H9 (cell line): ENCODE measurements at regions not wholly inside any gene's neighbourhood (a gene's known extent, or its start where the extent isn't known, plus 50 kb on each side); places are given as distances from the start of the nearest gene placed in this dataset.

Source experiments
- DNase-seq: peaks from one replicate; pipeline ENCODE4 v3.0.0-alpha.2; 2017
- H2AFZ ChIP-seq: one replicate; pipeline ENCODE4 v1.6.1; 2013; ENCODE audit warnings: mild to moderate bottlenecking, low read length, control low read depth, moderate library complexity
- H2AK5ac ChIP-seq: 2 replicates; pipeline ENCODE4 v1.6.1; 2013; ENCODE audit warnings: low read length, control low read depth, mixed read lengths; ENCODE audit not compliant: insufficient read length
- H2BK120ac ChIP-seq: one replicate; pipeline ENCODE4 v1.6.1; 2013; ENCODE audit warnings: low read depth, mild to moderate bottlenecking, low read length, control low read depth, inconsistent platforms; ENCODE audit not compliant: poor library complexity, severe bottlenecking
- H2BK12ac ChIP-seq: 2 replicates; pipeline ENCODE4 v1.6.1; 2013; ENCODE audit warnings: low read length, control low read depth, mixed read lengths, low read depth; ENCODE audit not compliant: insufficient read length
- H2BK15ac ChIP-seq: 2 replicates; pipeline ENCODE4 v1.6.1; 2013; ENCODE audit warnings: low read depth, low read length, control low read depth
- H2BK20ac ChIP-seq: one replicate; pipeline ENCODE4 v1.6.1; 2013; ENCODE audit warnings: low read depth, mild to moderate bottlenecking, low read length, control low read depth, inconsistent platforms; ENCODE audit not compliant: poor library complexity, severe bottlenecking
- H2BK5ac ChIP-seq: 2 replicates; pipeline ENCODE4 v1.6.1; 2013; ENCODE audit warnings: low read length, control low read depth, mixed read lengths; ENCODE audit not compliant: insufficient read length
- H3K14ac ChIP-seq: 2 replicates; pipeline ENCODE4 v1.6.1; 2013; ENCODE audit warnings: low read length, control low read depth; ENCODE audit not compliant: insufficient read depth
- H3K18ac ChIP-seq: 2 replicates; pipeline ENCODE4 v1.6.1; 2013; ENCODE audit warnings: low read depth, mild to moderate bottlenecking, mixed read lengths, low read length, control low read depth; ENCODE audit not compliant: insufficient read length
- H3K23ac ChIP-seq: 2 replicates; pipeline ENCODE4 v1.6.1; 2013; ENCODE audit warnings: low read length, control low read depth, mixed read lengths, low read depth; ENCODE audit not compliant: insufficient read length
- H3K23me2 ChIP-seq: 2 replicates; pipeline ENCODE4 v1.6.1; 2013; ENCODE audit warnings: low read depth, mild to moderate bottlenecking, mixed read lengths, low read length, control low read depth; ENCODE audit not compliant: insufficient read length, poor library complexity, severe bottlenecking
- H3K27ac ChIP-seq: 2 replicates; pipeline ENCODE4 v1.5.1; 2013; ENCODE audit warnings: low read length, control low read depth, mixed read lengths, low read depth; ENCODE audit not compliant: insufficient read length
- H3K27me3 ChIP-seq: 2 replicates; pipeline ENCODE4 v1.6.1; 2013; ENCODE audit warnings: low read length, control low read depth, inconsistent platforms; ENCODE audit not compliant: insufficient read depth
- H3K4ac ChIP-seq: 2 replicates; pipeline ENCODE4 v1.6.1; 2013; ENCODE audit warnings: low read depth, mild to moderate bottlenecking, control low read depth, inconsistent platforms, low read length, moderate library complexity
- H3K4me1 ChIP-seq: 2 replicates; pipeline ENCODE4 v1.6.1; 2013; ENCODE audit warnings: low read length, control low read depth, inconsistent platforms; ENCODE audit not compliant: insufficient read depth
- H3K4me2 ChIP-seq: 2 replicates; pipeline ENCODE4 v1.6.1; 2013; ENCODE audit warnings: low read length, control low read depth, mixed read lengths; ENCODE audit not compliant: insufficient read length, insufficient read depth
- H3K56ac ChIP-seq: 2 replicates; pipeline ENCODE4 v1.6.1; 2013; ENCODE audit warnings: low read depth, mild to moderate bottlenecking, mixed read lengths, low read length, control low read depth; ENCODE audit not compliant: insufficient read length
- H3K79me1 ChIP-seq: 2 replicates; pipeline ENCODE4 v1.6.1; 2013; ENCODE audit warnings: low read depth, mild to moderate bottlenecking, moderate library complexity, low read length, control low read depth, inconsistent platforms; ENCODE audit not compliant: insufficient read depth, poor library complexity, severe bottlenecking
- H3K79me2 ChIP-seq: 2 replicates; pipeline ENCODE4 v1.6.1; 2013; ENCODE audit warnings: low read length, control low read depth, inconsistent platforms; ENCODE audit not compliant: insufficient read depth
- H3K9ac ChIP-seq: 2 replicates; pipeline ENCODE4 v1.6.1; 2013; ENCODE audit warnings: low read length, control low read depth, mixed read lengths; ENCODE audit not compliant: insufficient read length; ENCODE audit errors: extremely low read depth
- H3K9me3 ChIP-seq: one replicate; pipeline ENCODE4 v1.6.1; 2013; ENCODE audit warnings: low read depth, low read length, inconsistent platforms; ENCODE audit not compliant: control insufficient read depth
- H3T11ph ChIP-seq: one replicate; pipeline ENCODE4 v1.6.1; 2013; ENCODE audit warnings: mild to moderate bottlenecking, low read length, control low read depth, inconsistent platforms
- H4K20me1 ChIP-seq: one replicate; pipeline ENCODE4 v1.6.1; 2013; ENCODE audit not compliant: control insufficient read depth, insufficient read length, insufficient read depth
- H4K5ac ChIP-seq: 2 replicates; pipeline ENCODE4 v1.6.1; 2013; ENCODE audit warnings: low read depth, mild to moderate bottlenecking, mixed read lengths, low read length, control low read depth; ENCODE audit not compliant: insufficient read length
- H4K8ac ChIP-seq: replicated peaks from 2 replicates; pipeline ENCODE4 v1.6.1; 2013; ENCODE audit warnings: low read length, control low read depth, mixed read lengths, low read depth; ENCODE audit not compliant: insufficient read length
- H4K91ac ChIP-seq: 2 replicates; pipeline ENCODE4 v1.6.1; 2013; ENCODE audit warnings: low read depth, mild to moderate bottlenecking, moderate library complexity, mixed read lengths, low read length, control low read depth; ENCODE audit not compliant: insufficient read length
- H3K27ac Mint-ChIP-seq, 3 experiments: 2 replicates in 2 of 3; 3 replicates in 1 of 3; pipeline ENCODE4 v1.8.0; 2020 to 2021; ENCODE audit warnings: mixed read lengths in 3 of 3, mild to moderate bottlenecking in 1 of 3, moderate library complexity in 1 of 3
- H3K27me3 Mint-ChIP-seq: 2 replicates; pipeline ENCODE4 v1.8.0; 2021; ENCODE audit warnings: low read depth, mild to moderate bottlenecking, moderate library complexity, mixed read lengths
- H3K36me3 Mint-ChIP-seq, 3 experiments: 2 replicates in 2 of 3; 3 replicates in 1 of 3; pipeline ENCODE4 v1.8.0; 2020 to 2021; ENCODE audit warnings: low read depth in 3 of 3, mixed read lengths in 3 of 3; ENCODE audit not compliant: insufficient read depth in 1 of 3
- H3K4me1 Mint-ChIP-seq, 2 experiments: 2 replicates each; pipeline ENCODE4 v1.8.0; 2020; ENCODE audit warnings: mixed read lengths in 2 of 2
- H3K4me3 Mint-ChIP-seq, 2 experiments: 2 replicates in 1 of 2; 3 replicates in 1 of 2; pipeline ENCODE4 v1.8.0; 2020 to 2021; ENCODE audit warnings: mild to moderate bottlenecking in 2 of 2, mixed read lengths in 2 of 2, moderate library complexity in 1 of 2
- H3K9me3 Mint-ChIP-seq, 2 experiments: 2 replicates in 1 of 2; 3 replicates in 1 of 2; pipeline ENCODE4 v1.8.0; 2020; ENCODE audit warnings: mild to moderate bottlenecking in 2 of 2, mixed read lengths in 2 of 2, moderate library complexity in 1 of 2
- WGBS: extraction: QIAGEN DNeasy Blood & Tissue Kit; methylation state at CpG from one replicate; pipeline ENCODE4 v1.1.7; 2013; ENCODE audit warnings: missing lambda C conversion rate, low lambda C conversion rate, mixed read lengths; ENCODE audit not compliant: insufficient read length; ENCODE audit errors: extremely low coverage; 5-methylcytosine and 5-hydroxymethylcytosine counted together
- TF ChIP-seq, protein P1 (sequence below): fragments of 200-600 bp; sonication (generic); conservative IDR thresholded peaks from 3 replicates; pipeline ENCODE4 v1.8.0; 2021; ENCODE audit warnings: antibody characterized with exemption, mild to moderate bottlenecking

- H4K5ac ChIP-seq, result no peak overlapping the region
- H2BK15ac ChIP-seq, result no peak overlapping the region
- H3K27ac ChIP-seq, result no peak overlapping the region
- no peak overlapping the region for H3K23ac ChIP-seq
- no peak overlapping the region for H3K4me3 Mint-ChIP-seq
- H2BK120ac ChIP-seq, result no peak overlapping the region
- no peak overlapping the region for H2AK5ac ChIP-seq
- no peaks in the 10 kb centered on the region for H3K27me3 ChIP-seq
- H2AFZ ChIP-seq, result no peak overlapping the region
- no peak overlapping the region for H2BK12ac ChIP-seq
- H3K9ac ChIP-seq, result no peak overlapping the region
- no peak overlapping the region for H3K14ac ChIP-seq
- H3K4me1 Mint-ChIP-seq, result no peaks in the 10 kb centered on the region
- no peak overlapping the region for H2BK20ac ChIP-seq
- no peaks in the 10 kb centered on the region for H4K20me1 ChIP-seq
- TF ChIP-seq, protein P1, sequence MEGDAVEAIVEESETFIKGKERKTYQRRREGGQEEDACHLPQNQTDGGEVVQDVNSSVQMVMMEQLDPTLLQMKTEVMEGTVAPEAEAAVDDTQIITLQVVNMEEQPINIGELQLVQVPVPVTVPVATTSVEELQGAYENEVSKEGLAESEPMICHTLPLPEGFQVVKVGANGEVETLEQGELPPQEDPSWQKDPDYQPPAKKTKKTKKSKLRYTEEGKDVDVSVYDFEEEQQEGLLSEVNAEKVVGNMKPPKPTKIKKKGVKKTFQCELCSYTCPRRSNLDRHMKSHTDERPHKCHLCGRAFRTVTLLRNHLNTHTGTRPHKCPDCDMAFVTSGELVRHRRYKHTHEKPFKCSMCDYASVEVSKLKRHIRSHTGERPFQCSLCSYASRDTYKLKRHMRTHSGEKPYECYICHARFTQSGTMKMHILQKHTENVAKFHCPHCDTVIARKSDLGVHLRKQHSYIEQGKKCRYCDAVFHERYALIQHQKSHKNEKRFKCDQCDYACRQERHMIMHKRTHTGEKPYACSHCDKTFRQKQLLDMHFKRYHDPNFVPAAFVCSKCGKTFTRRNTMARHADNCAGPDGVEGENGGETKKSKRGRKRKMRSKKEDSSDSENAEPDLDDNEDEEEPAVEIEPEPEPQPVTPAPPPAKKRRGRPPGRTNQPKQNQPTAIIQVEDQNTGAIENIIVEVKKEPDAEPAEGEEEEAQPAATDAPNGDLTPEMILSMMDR, result no peak
- no peaks in the 10 kb centered on the region for H3K23me2 ChIP-seq
- no peak overlapping the region for H3K27ac Mint-ChIP-seq
- H3K36me3 Mint-ChIP-seq, result peaks cover 0 to 4% (median 0%) of the 10 kb centered on the region in 3 experiments; a peak in 2 of 7 replicates
- H3K18ac ChIP-seq, result no peak overlapping the region
- DNase-seq, result no peak
- H3K9me3 ChIP-seq, result no peaks in the 10 kb centered on the region
- H4K8ac ChIP-seq, result no peak overlapping the region
- H3K79me2 ChIP-seq, result no peaks in the 10 kb centered on the region
- H3K56ac ChIP-seq, result no peak overlapping the region
- no peaks in the 10 kb centered on the region for H3K79me1 ChIP-seq
- no peak overlapping the region for H2BK5ac ChIP-seq
- no peaks in the 10 kb centered on the region; the same call in none of the 2 replicates for H3K27me3 Mint-ChIP-seq
- WGBS, result no CpG with 5 or more reads among the region's 2 CpGs
- no peaks in the 10 kb centered on the region for H3K4me1 ChIP-seq
- peaks cover 7 to 15% of the 10 kb centered on the region in 2 experiments; a peak in 4 of 5 replicates for H3K9me3 Mint-ChIP-seq
- no peak overlapping the region for H3T11ph ChIP-seq
- H3K4ac ChIP-seq, result no peak overlapping the region
- H4K91ac ChIP-seq, result no peak overlapping the region
- no peak overlapping the region for H3K4me2 ChIP-seq
Observed at GRCh38 chrX:96590403-96590802, 94.2 kb upstream of the DIAPH2 start.
